H1 (cell line): ENCODE measurements at regions not wholly inside any gene's neighbourhood (a gene's known extent, or its start where the extent isn't known, plus 50 kb on each side); places are given as distances from the start of the nearest gene placed in this dataset.

Experiments
- CTCF ChIA-PET: fragments of 300-600 bp; sonication (Branson Sonifier 250); formaldehyde crosslinking; loops from one replicate; lab custom pipeline; 2021; ENCODE audit not compliant: partially characterized antibody; lab: Charles Lee
- POLR2A ChIA-PET: fragments of 300-600 bp; sonication (Branson Sonifier 250); formaldehyde crosslinking; loops from one replicate; lab custom pipeline; 2021; ENCODE audit warnings: inconsistent platforms; ENCODE audit not compliant: partially characterized antibody; lab: Charles Lee
- DNase-seq, 2 experiments: peaks; one replicate each; pipeline versions ENCODE4 v3.0.0 to v3.0.0-alpha.2; 2010 to 2022; ENCODE audit warnings: low spot score in 2 of 2, low read depth in 1 of 2, mixed read lengths in 1 of 2
- FAIRE-seq: peaks from 2 replicates; lab custom pipeline; 2011; peaks lifted over from hg19 to GRCh38; lab: Jason Lieb, UNC
- H2AFZ ChIP-seq: 2 replicates; pipeline ENCODE4 v1.8.1; 2012; ENCODE audit warnings: low read length, inconsistent platforms
- H2AK5ac ChIP-seq: 2 replicates; pipeline ENCODE4 v1.6.1; 2013; ENCODE audit warnings: low read depth, low read length
- H2BK120ac ChIP-seq: replicated peaks from 2 replicates; pipeline ENCODE3; 2013; ENCODE audit warnings: low read depth, low read length, inconsistent platforms
- H2BK12ac ChIP-seq: 2 replicates; pipeline ENCODE4 v1.6.1; 2013; ENCODE audit warnings: low read depth, low read length
- H2BK15ac ChIP-seq: 2 replicates; pipeline ENCODE4 v1.6.1; 2013; ENCODE audit warnings: low read length
- H2BK20ac ChIP-seq: 2 replicates; pipeline ENCODE4 v1.6.1; 2013; ENCODE audit warnings: low read length
- H2BK5ac ChIP-seq: 2 replicates; pipeline ENCODE4 v1.6.1; 2013; ENCODE audit warnings: low read depth, low read length
- H3K14ac ChIP-seq: 2 replicates; pipeline ENCODE4 v1.6.1; 2013; ENCODE audit warnings: inconsistent platforms; ENCODE audit not compliant: insufficient read length
- H3K18ac ChIP-seq: 2 replicates; pipeline ENCODE4 v1.6.1; 2013; ENCODE audit warnings: low read length; ENCODE audit errors: extremely low read depth
- H3K23ac ChIP-seq: 2 replicates; pipeline ENCODE4 v1.6.1; 2013; ENCODE audit warnings: inconsistent platforms; ENCODE audit not compliant: insufficient read length
- H3K23me2 ChIP-seq: 2 replicates; pipeline ENCODE4 v1.6.1; 2013; ENCODE audit warnings: low read depth, low read length
- H3K27ac ChIP-seq: 2 replicates; pipeline ENCODE4 v1.6.1; 2011; ENCODE audit warnings: low read depth, low read length, inconsistent platforms
- H3K27me3 ChIP-seq, 4 experiments: replicated peaks in 1 of 4; 1 replicate in 1 of 4; 2 replicates in 3 of 4; pipeline versions ENCODE4 v1.6.1 to v1.8.1; 2011 to 2013; ENCODE audit warnings: low read length in 3 of 4, mild to moderate bottlenecking in 3 of 4, inconsistent platforms in 2 of 4, mixed read lengths in 2 of 4, moderate library complexity in 1 of 4; ENCODE audit not compliant: control insufficient read depth in 3 of 4, insufficient read depth in 3 of 4; ENCODE audit errors: extremely low read depth in 1 of 4
- H3K36me3 ChIP-seq, 4 experiments: 2 replicates each; pipeline versions ENCODE4 v1.6.1 to v1.8.1; 2011 to 2013; ENCODE audit warnings: mild to moderate bottlenecking in 4 of 4, low read length in 3 of 4, moderate library complexity in 2 of 4, control low read depth in 1 of 4, inconsistent platforms in 1 of 4; ENCODE audit not compliant: insufficient read depth in 4 of 4, control insufficient read depth in 2 of 4
- H3K4ac ChIP-seq: replicated peaks from 2 replicates; pipeline ENCODE3; 2013; ENCODE audit warnings: low read length, low read depth, mixed read lengths, inconsistent platforms; ENCODE audit not compliant: insufficient read length
- H3K4me1 ChIP-seq, 4 experiments: replicated peaks in 1 of 4; 1 replicate in 1 of 4; 2 replicates in 3 of 4; pipeline versions ENCODE4 v1.6.1 to v1.8.1; 2011 to 2013; ENCODE audit warnings: low read length in 3 of 4, inconsistent platforms in 2 of 4, mixed read lengths in 1 of 4; ENCODE audit not compliant: insufficient read depth in 4 of 4, control insufficient read depth in 3 of 4
- H3K4me2 ChIP-seq, 2 experiments: 2 replicates each; pipeline versions ENCODE4 v1.6.1 to v1.8.1; 2011 to 2013; ENCODE audit warnings: low read depth in 2 of 2, low read length in 2 of 2, control low read depth in 1 of 2, inconsistent platforms in 1 of 2, mild to moderate bottlenecking in 1 of 2; ENCODE audit not compliant: insufficient read depth in 1 of 2
- H3K4me3 ChIP-seq, 4 experiments: fragments of 200-600, 300-600 bp in 1 of 4; sonication (generic), shearing (Covaris generic), sonication (Bioruptor Twin) in 1 of 4; 2 replicates each; pipeline versions ENCODE4 v1.5.1 to v1.8.1; 2011 to 2016; ENCODE audit warnings: low read length in 4 of 4, low read depth in 3 of 4, control low read depth in 2 of 4, inconsistent platforms in 2 of 4, mild to moderate bottlenecking in 2 of 4, mixed read lengths in 1 of 4, moderate library complexity in 1 of 4; ENCODE audit not compliant: insufficient read depth in 2 of 4; ENCODE audit errors: extremely low read depth in 1 of 4
- H3K56ac ChIP-seq: replicated peaks from 2 replicates; pipeline ENCODE3; 2013; ENCODE audit warnings: low read depth, mild to moderate bottlenecking, mixed read lengths, low read length, inconsistent platforms; ENCODE audit not compliant: insufficient read length
- H3K79me1 ChIP-seq: 2 replicates; pipeline ENCODE4 v1.6.1; 2013; ENCODE audit warnings: low read depth, low read length, control low read depth
- H3K79me2 ChIP-seq, 2 experiments: 2 replicates each; pipeline versions ENCODE4 v1.6.1 to v1.8.1; 2012 to 2013; ENCODE audit warnings: low read length in 2 of 2, mild to moderate bottlenecking in 2 of 2, inconsistent platforms in 1 of 2; ENCODE audit not compliant: insufficient read depth in 2 of 2, control insufficient read depth in 1 of 2
- H3K9ac ChIP-seq, 4 experiments: replicated peaks in 1 of 4; 1 replicate in 1 of 4; 2 replicates in 3 of 4; pipeline versions ENCODE4 v1.6.1 to v1.8.1; 2011 to 2013; ENCODE audit warnings: low read depth in 3 of 4, low read length in 3 of 4, control low read depth in 2 of 4, mild to moderate bottlenecking in 2 of 4, moderate library complexity in 2 of 4, inconsistent platforms in 1 of 4; ENCODE audit errors: extremely low read depth in 1 of 4
- H3K9me3 ChIP-seq, 2 experiments: 2 replicates each; pipeline versions ENCODE4 v1.6.1 to v1.8.1; 2012 to 2013; ENCODE audit warnings: mild to moderate bottlenecking in 2 of 2, moderate library complexity in 2 of 2, control low read depth in 1 of 2, inconsistent platforms in 1 of 2, low read depth in 1 of 2, low read length in 1 of 2, mixed read lengths in 1 of 2; ENCODE audit not compliant: insufficient read depth in 2 of 2
- H4K20me1 ChIP-seq, 2 experiments: replicated peaks in 1 of 2; 2 replicates each; pipeline versions ENCODE3 to v1.8.1; 2011 to 2013; ENCODE audit warnings: inconsistent platforms in 2 of 2, low read length in 2 of 2, mild to moderate bottlenecking in 1 of 2; ENCODE audit not compliant: insufficient read depth in 2 of 2, control insufficient read depth in 1 of 2
- H4K5ac ChIP-seq: 2 replicates; pipeline ENCODE4 v1.6.1; 2013; ENCODE audit warnings: low read length, low read depth, mixed read lengths, inconsistent platforms; ENCODE audit not compliant: insufficient read length
- H4K8ac ChIP-seq: 2 replicates; pipeline ENCODE4 v1.8.0; 2013; ENCODE audit warnings: mild to moderate bottlenecking, moderate library complexity, low read length, inconsistent platforms; ENCODE audit not compliant: insufficient read depth; ENCODE audit errors: extremely low read depth
- H4K91ac ChIP-seq: replicated peaks from 2 replicates; pipeline ENCODE3; 2013; ENCODE audit warnings: low read length, mixed read lengths, inconsistent platforms; ENCODE audit not compliant: insufficient read length
- ASH2L ChIP-seq: fragments of 200-600, 300-600 bp; sonication (generic); IDR thresholded peaks from one replicate; pipeline ENCODE4 v1.7.1; 2017; ENCODE audit warnings: low read length
- ATF2 ChIP-seq: IDR thresholded peaks from 2 replicates; pipeline ENCODE4 v1.6.1; 2012; ENCODE audit warnings: low read length, inconsistent platforms
- ATF3 ChIP-seq: IDR thresholded peaks from 2 replicates; pipeline ENCODE4 v1.6.1; 2011; ENCODE audit warnings: low read depth, mild to moderate bottlenecking, low read length; ENCODE audit not compliant: insufficient read depth
- BCL11A ChIP-seq, 2 experiments: IDR thresholded peaks; one replicate each; pipeline ENCODE4 v1.6.1; 2011; ENCODE audit warnings: low read depth in 2 of 2, low read length in 2 of 2, mild to moderate bottlenecking in 2 of 2
- BRCA1 ChIP-seq: IDR thresholded peaks from 2 replicates; pipeline ENCODE4 v1.6.1; 2012; ENCODE audit warnings: low read depth, low read length, improper control_type of control experiment
- CREB1 ChIP-seq: IDR thresholded peaks from 2 replicates; pipeline ENCODE4 v1.6.1; 2012; ENCODE audit warnings: inconsistent platforms
- KDM1A ChIP-seq: fragments of 200-600, 300-600 bp; sonication (generic); IDR thresholded peaks from 2 replicates; pipeline ENCODE4 v1.7.1; 2016; ENCODE audit warnings: mild to moderate bottlenecking, low read length, borderline replicate concordance
- PHF8 ChIP-seq: fragments of 200-600 bp; sonication (generic); conservative IDR thresholded peaks from 2 replicates; pipeline ENCODE4 v1.7.1; 2012; ENCODE audit warnings: low read depth, mild to moderate bottlenecking, inconsistent platforms, low read length, moderate library complexity
- RBBP5 ChIP-seq: IDR thresholded peaks from 2 replicates; pipeline ENCODE4 v1.7.1; 2012; ENCODE audit warnings: low read depth, mild to moderate bottlenecking, inconsistent platforms, low read length, moderate library complexity, borderline replicate concordance
- SP1 ChIP-seq: IDR thresholded peaks from 2 replicates; pipeline ENCODE4 v1.6.1; 2011; ENCODE audit warnings: low read depth, low read length
- SUZ12 ChIP-seq: fragments of 200-600 bp; sonication (generic); IDR thresholded peaks from 2 replicates; pipeline ENCODE4 v1.6.1; 2012; ENCODE audit warnings: mild to moderate bottlenecking, inconsistent platforms, low read length, moderate library complexity, mixed read lengths
- TAF1 ChIP-seq: IDR thresholded peaks from 2 replicates; pipeline ENCODE4 v1.6.1; 2011; ENCODE audit warnings: mild to moderate bottlenecking, low read depth, low read length
- TAF7 ChIP-seq: optimal IDR thresholded peaks from 2 replicates; pipeline ENCODE3; 2011; ENCODE audit warnings: low read depth, mild to moderate bottlenecking, inconsistent platforms, low read length, moderate library complexity, borderline replicate concordance
- WGBS, 2 experiments: shearing (Covaris generic) in 1 of 2; methylation state at CpG; one replicate each; pipeline versions ENCODE4 v1.1.6 to v1.1.7; 2013 to 2015; ENCODE audit warnings: low lambda C conversion rate in 2 of 2, mixed read lengths in 2 of 2, inconsistent platforms in 1 of 2, low coverage in 1 of 2, missing lambda C conversion rate in 1 of 2; ENCODE audit not compliant: insufficient replicate concordance in 2 of 2, insufficient coverage in 1 of 2, insufficient read length in 1 of 2; ENCODE audit errors: extremely low coverage in 1 of 2, missing lambda C conversion rate in 1 of 2; 5-methylcytosine and 5-hydroxymethylcytosine counted together

GRCh38 chr2:220510668-220511067 lies 883.2 kb downstream of the SLC4A3 start:
- FAIRE-seq (no peak), DNase-seq (no peak)
- no peak overlapping the region for H2BK5ac ChIP-seq
- peaks cover 3 to 14% (median 5%) of the 10 kb centered on the region in 4 experiments; a peak in 6 of 7 replicates for H3K4me1 ChIP-seq
- no peaks in the 10 kb centered on the region for H3K36me3 ChIP-seq
- H2BK12ac ChIP-seq = no peak overlapping the region
- H3K4me3 ChIP-seq = no peak overlapping the region
- H4K5ac ChIP-seq = no peak overlapping the region
- 98% methylated on average over 3 of the region's 3 CpGs; no CpG with 5 or more reads in 1 of the 2 experiments for WGBS, 2 experiments
- H3K9ac ChIP-seq = no peak overlapping the region
- no peaks in the 10 kb centered on the region for H3K79me2 ChIP-seq
- no peak overlapping the region for H3K18ac ChIP-seq
- H3K56ac ChIP-seq = no peak overlapping the region
- H3K27me3 ChIP-seq = no peaks in the 10 kb centered on the region
- no peak overlapping the region for H3K4me2 ChIP-seq
- no peaks in the 10 kb centered on the region for H4K20me1 ChIP-seq
- no peak overlapping the region for H3K27ac ChIP-seq
- H3K23ac ChIP-seq = no peak overlapping the region
- no peak overlapping the region for H4K8ac ChIP-seq
- H3K14ac ChIP-seq = no peak overlapping the region
- no peak overlapping the region for H3K4ac ChIP-seq
- H2AFZ ChIP-seq = no peak overlapping the region
- ChIA-PET POLR2A (no interaction called here), CTCF (no interaction called here)
- H2BK15ac ChIP-seq = no peak overlapping the region
- H3K23me2 ChIP-seq = no peaks in the 10 kb centered on the region; the same call in 1 of the 2 replicates
- no peaks in the 10 kb centered on the region; a peak in 1 of 4 replicates for H3K9me3 ChIP-seq
- H2AK5ac ChIP-seq = no peak overlapping the region
- no peak overlapping the region for H2BK120ac ChIP-seq
- no peak overlapping the region for H4K91ac ChIP-seq
- H3K79me1 ChIP-seq = no peaks in the 10 kb centered on the region
- no peak overlapping the region for H2BK20ac ChIP-seq
- TF ChIP-seq RBBP5 (no peak), SUZ12 (no peak), KDM1A (no peak), BRCA1 (no peak), CREB1 (no peak), TAF1 (no peak), ATF3 (no peak), SP1 (no peak), ASH2L (no peak), TAF7 (no peak), BCL11A (IDR thresholded peaks at IDR 0.05; ENCODE audit: low read depth in 2 of 2, low read length in 2 of 2) (no peak), ATF2 (no peak), PHF8 (no peak)
